Esophagus muscularis mucosa (tissue), 4 donors: ENCODE measurements at regions not wholly inside any gene's neighbourhood (a gene's known extent, or its start where the extent isn't known, plus 50 kb on each side); places are given as distances from the start of the nearest gene placed in this dataset.
"Not testable (repeated sequence)": the region's sequence is repeated elsewhere in the genome, so short reads cannot be mapped to it uniquely, and the experiment has no call there.

Experiments used
- CTCF ChIP-seq, 3 experiments: fragments of 200-600 bp in 2 of 3; fragments of 450-650 bp in 1 of 3; sonication (generic) in 2 of 3; IDR thresholded peaks; one replicate each; pipeline ENCODE4 v1.5.1; 2017 to 2019; ENCODE audit warnings: antibody characterized with exemption in 3 of 3, mild to moderate bottlenecking in 2 of 3, moderate library complexity in 1 of 3
- EP300 ChIP-seq: sonication (generic); formaldehyde crosslinking; IDR thresholded peaks from one replicate; pipeline ENCODE4 v1.6.1; 2017; ENCODE audit warnings: antibody characterized with exemption
- POLR2A ChIP-seq: fragments of 450-650 bp; IDR thresholded peaks from one replicate; pipeline ENCODE4 v1.6.1; 2017; ENCODE audit warnings: antibody characterized with exemption, moderate library complexity, mild to moderate bottlenecking, low read depth
- POLR2AphosphoS5 ChIP-seq, 2 donors: sonication (generic); formaldehyde crosslinking; IDR thresholded peaks; one replicate each; pipeline ENCODE4 v1.6.1; 2017; ENCODE audit warnings: antibody characterized with exemption in 2 of 2

DNA sequence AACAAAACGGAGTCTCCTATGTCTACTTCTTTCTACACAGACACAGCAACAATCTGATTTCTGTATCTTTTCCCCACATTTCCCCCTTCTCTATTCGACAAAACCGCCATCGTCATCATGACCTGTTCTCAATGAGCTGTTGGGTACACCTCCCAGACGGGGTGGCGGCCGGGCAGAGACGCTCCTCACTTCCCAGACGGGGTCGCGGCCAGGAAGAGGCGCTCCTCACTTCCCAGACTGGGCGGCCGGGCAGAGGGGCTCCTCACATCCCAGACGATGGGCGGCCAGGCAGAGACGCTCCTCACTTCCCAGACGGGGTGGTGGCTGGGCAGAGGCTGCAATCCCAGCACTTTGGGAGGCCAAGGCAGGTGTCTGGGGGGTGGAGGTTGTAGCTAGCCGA is 158.2 kb upstream of the MYRIP start:
- TF ChIP-seq CTCF (IDR thresholded peaks at IDR 0.05); EP300; POLR2AphosphoS5 (IDR thresholded peaks at IDR 0.05); POLR2A: not testable (repeated sequence)
